HG03060 (cell line): ENCODE measurements at regions not wholly inside any gene's neighbourhood (a gene's known extent, or its start where the extent isn't known, plus 50 kb on each side); places are given as distances from the start of the nearest gene placed in this dataset.
"Not testable (repeated sequence)": the region's sequence is repeated elsewhere in the genome, so short reads cannot be mapped to it uniquely, and the experiment has no call there.

Source experiments
- ATAC-seq: cut with Tn5 transposase; IDR thresholded peaks from one replicate; pipeline ENCODE4 v1.9.1; 2021; ENCODE audit warnings: low read depth, moderate number of reproducible peaks; ENCODE audit not compliant: unreplicated experiment

GRCh38 chr2:224650815-224651439 is 65.2 kb downstream of the CCDC195 start:
- ATAC-seq, result no peak

- ATAC-seq, result not testable (repeated sequence)
Measured at GRCh38 chr2:224647684-224648083, 62.5 kb upstream of the CUL3 start.

GRCh38 chr2:224646242-224646846 is 61.2 kb upstream of the CUL3 start:
- no peak for ATAC-seq

GRCh38 chr2:224645722-224646121 is 60.6 kb upstream of the CUL3 start:
- ATAC-seq, result no peak

- no peak for ATAC-seq
Measured at GRCh38 chr2:224640679-224641078, 55.5 kb upstream of the CUL3 start.

- peak; percentile 86 for ATAC-seq
Measured at GRCh38 chr2:224638301-224638823, 53.2 kb upstream of the CUL3 start.
